Natural killer cell treated with Interleukin-12 subunit alpha and Interleukin-12 subunit beta and Interleukin-15 and Interleukin-18, amount 100 ng/mL, for 72 hours (primary cell): ENCODE measurements at regions not wholly inside any gene's neighbourhood (a gene's known extent, or its start where the extent isn't known, plus 50 kb on each side); places are given as distances from the start of the nearest gene placed in this dataset.

ENCODE experiments used
- ATAC-seq, 2 donors: fragments of 150-1000 bp; cut with Tn5 transposase in 1 of 2; sonication (Bioruptor Pico), chemical (Tn5 transposase) in 1 of 2; 2 replicates each; pipeline ENCODE4 v1.10.0; 2021
- DNase-seq: peaks from one replicate; pipeline ENCODE4 v3.0.0; 2022; ENCODE audit warnings: low spot score
- H3K27ac Mint-ChIP-seq, 2 donors: 1 replicate in 1 of 2; 2 replicates in 1 of 2; pipeline ENCODE4 v1.8.0; 2022; ENCODE audit warnings: mixed read lengths in 2 of 2, mild to moderate bottlenecking in 1 of 2, moderate library complexity in 1 of 2
- H3K27me3 Mint-ChIP-seq, 2 donors: 1 replicate in 1 of 2; 2 replicates in 1 of 2; pipeline ENCODE4 v1.8.0; 2022; ENCODE audit warnings: mixed read lengths in 2 of 2
- H3K36me3 Mint-ChIP-seq: one replicate; pipeline ENCODE4 v1.8.0; 2022; ENCODE audit warnings: mixed read lengths
- H3K4me1 Mint-ChIP-seq, 2 donors: 1 replicate in 1 of 2; 2 replicates in 1 of 2; pipeline ENCODE4 v1.8.0; 2022; ENCODE audit warnings: low read depth in 2 of 2, mixed read lengths in 2 of 2, mild to moderate bottlenecking in 1 of 2
- H3K4me3 Mint-ChIP-seq: one replicate; pipeline ENCODE4 v1.8.0; 2022; ENCODE audit warnings: mixed read lengths
- H3K9me3 Mint-ChIP-seq: 2 replicates; pipeline ENCODE4 v1.8.0; 2022; ENCODE audit warnings: mixed read lengths

- no peaks in the 10 kb centered on the region for H3K36me3 Mint-ChIP-seq
- H3K9me3 Mint-ChIP-seq: peaks cover 3% of the 10 kb centered on the region
- peaks cover 6% of the 10 kb centered on the region in 2 donors for H3K27me3 Mint-ChIP-seq
- H3K4me3 Mint-ChIP-seq: no peak overlapping the region
- DNase-seq: no peak
- no peaks in the 10 kb centered on the region for H3K4me1 Mint-ChIP-seq
- no peak for ATAC-seq
- H3K27ac Mint-ChIP-seq: no peak overlapping the region
Observed at GRCh38 chr20:22320245-22320915, 264.0 kb downstream of the FOXA2 start.

GRCh38 chr20:22315771-22316170 lies 268.6 kb downstream of the FOXA2 start:
- H3K4me1 Mint-ChIP-seq: no peaks in the 10 kb centered on the region
- DNase-seq (no peak), ATAC-seq (no peak)
- peaks cover 6% of the 10 kb centered on the region in 2 donors for H3K27me3 Mint-ChIP-seq
- H3K36me3 Mint-ChIP-seq: no peaks in the 10 kb centered on the region
- no peak overlapping the region for H3K4me3 Mint-ChIP-seq
- H3K27ac Mint-ChIP-seq: no peak overlapping the region
- H3K9me3 Mint-ChIP-seq: peaks cover 3% of the 10 kb centered on the region

GRCh38 chr20:22315073-22315472 lies 269.3 kb downstream of the FOXA2 start:
- Mint-ChIP-seq H3K4me3 (no peak overlapping the region), H3K27ac (no peak overlapping the region), H3K27me3 (peaks cover 6% of the 10 kb centered on the region in 2 donors), H3K36me3 (no peaks in the 10 kb centered on the region), H3K9me3 (peaks cover 3% of the 10 kb centered on the region), H3K4me1 (no peaks in the 10 kb centered on the region)
- ATAC-seq (no peak), DNase-seq (no peak)

GRCh38 chr20:22312744-22313346 lies 271.5 kb downstream of the FOXA2 start:
- Mint-ChIP-seq H3K4me1 (no peaks in the 10 kb centered on the region), H3K27me3 (peaks cover 0 to 2% of the 10 kb centered on the region in 2 donors), H3K4me3 (no peak overlapping the region), H3K9me3 (no peaks in the 10 kb centered on the region), H3K36me3 (no peaks in the 10 kb centered on the region), H3K27ac (no peak overlapping the region)
- DNase-seq (no peak), ATAC-seq (no peak)

- no peaks in the 10 kb centered on the region for H3K9me3 Mint-ChIP-seq
- no peak overlapping the region for H3K27ac Mint-ChIP-seq
- peaks cover 0 to under 1% of the 10 kb centered on the region in 2 donors for H3K27me3 Mint-ChIP-seq
- ATAC-seq (no peak), DNase-seq (no peak)
- no peaks in the 10 kb centered on the region for H3K36me3 Mint-ChIP-seq
- no peaks in the 10 kb centered on the region for H3K4me1 Mint-ChIP-seq
- H3K4me3 Mint-ChIP-seq: no peak overlapping the region
Observed at GRCh38 chr20:22308934-22309333, 275.4 kb downstream of the FOXA2 start.

- no peaks in the 10 kb centered on the region for H3K9me3 Mint-ChIP-seq
- H3K4me1 Mint-ChIP-seq: no peaks in the 10 kb centered on the region
- no peak overlapping the region for H3K4me3 Mint-ChIP-seq
- no peak for DNase-seq
- no peak overlapping the region for H3K27ac Mint-ChIP-seq
- peaks cover 0 to 6% of the 10 kb centered on the region in 2 donors for H3K27me3 Mint-ChIP-seq
- no peak for ATAC-seq
- no peaks in the 10 kb centered on the region for H3K36me3 Mint-ChIP-seq
Observed at GRCh38 chr20:22307409-22307808, 277.0 kb downstream of the FOXA2 start.

- ATAC-seq (no peak), DNase-seq (no peak)
- Mint-ChIP-seq H3K27me3 (peaks cover 0 to 6% of the 10 kb centered on the region in 2 donors), H3K4me1 (no peaks in the 10 kb centered on the region), H3K36me3 (no peaks in the 10 kb centered on the region), H3K27ac (no peak overlapping the region), H3K9me3 (no peaks in the 10 kb centered on the region), H3K4me3 (no peak overlapping the region)
Observed at GRCh38 chr20:22305381-22305780, 279.0 kb downstream of the FOXA2 start.

- H3K27ac Mint-ChIP-seq: no peak overlapping the region
- peaks cover 0 to 6% of the 10 kb centered on the region in 2 donors for H3K27me3 Mint-ChIP-seq
- H3K4me1 Mint-ChIP-seq: no peaks in the 10 kb centered on the region
- no peak for DNase-seq
- H3K4me3 Mint-ChIP-seq: no peak overlapping the region
- no peak for ATAC-seq
- H3K36me3 Mint-ChIP-seq: no peaks in the 10 kb centered on the region
- H3K9me3 Mint-ChIP-seq: no peaks in the 10 kb centered on the region
Observed at GRCh38 chr20:22303523-22303922, 280.8 kb downstream of the FOXA2 start.

- H3K9me3 Mint-ChIP-seq: no peaks in the 10 kb centered on the region
- ATAC-seq (no peak), DNase-seq (no peak)
- H3K27ac Mint-ChIP-seq: no peak overlapping the region
- no peaks in the 10 kb centered on the region for H3K4me1 Mint-ChIP-seq
- no peak overlapping the region for H3K4me3 Mint-ChIP-seq
- H3K27me3 Mint-ChIP-seq: peaks cover 0 to 6% of the 10 kb centered on the region in 2 donors
- no peaks in the 10 kb centered on the region for H3K36me3 Mint-ChIP-seq
Observed at GRCh38 chr20:22302039-22302438, 282.3 kb downstream of the FOXA2 start.

GRCh38 chr20:22293886-22294285 lies 290.5 kb downstream of the FOXA2 start:
- Mint-ChIP-seq H3K36me3 (peaks cover 4% of the 10 kb centered on the region), H3K27ac (no peak overlapping the region), H3K9me3 (peaks cover 19% of the 10 kb centered on the region), H3K4me3 (no peak overlapping the region), H3K4me1 (no peaks in the 10 kb centered on the region), H3K27me3 (no peaks in the 10 kb centered on the region)
- DNase-seq (no peak), ATAC-seq (no peak)

- DNase-seq (no peak), ATAC-seq (no peak)
- no peaks in the 10 kb centered on the region for H3K27me3 Mint-ChIP-seq
- peaks cover 11% of the 10 kb centered on the region for H3K9me3 Mint-ChIP-seq
- no peaks in the 10 kb centered on the region for H3K4me1 Mint-ChIP-seq
- no peak overlapping the region for H3K27ac Mint-ChIP-seq
- no peaks in the 10 kb centered on the region for H3K36me3 Mint-ChIP-seq
- H3K4me3 Mint-ChIP-seq: no peak overlapping the region
Observed at GRCh38 chr20:22289442-22289841, 294.9 kb downstream of the FOXA2 start.

GRCh38 chr20:22288957-22289356 lies 295.4 kb downstream of the FOXA2 start:
- Mint-ChIP-seq H3K9me3 (peaks cover 12% of the 10 kb centered on the region), H3K4me3 (no peak overlapping the region), H3K36me3 (no peaks in the 10 kb centered on the region), H3K27me3 (no peaks in the 10 kb centered on the region), H3K4me1 (no peaks in the 10 kb centered on the region), H3K27ac (no peak overlapping the region)
- ATAC-seq (no peak), DNase-seq (no peak)

GRCh38 chr20:22288156-22288555 lies 296.2 kb downstream of the FOXA2 start:
- no peak overlapping the region for H3K4me3 Mint-ChIP-seq
- ATAC-seq (no peak), DNase-seq (no peak)
- no peaks in the 10 kb centered on the region for H3K27me3 Mint-ChIP-seq
- H3K36me3 Mint-ChIP-seq: no peaks in the 10 kb centered on the region
- H3K9me3 Mint-ChIP-seq: peaks cover 13% of the 10 kb centered on the region
- H3K4me1 Mint-ChIP-seq: no peaks in the 10 kb centered on the region
- no peak overlapping the region for H3K27ac Mint-ChIP-seq

- no peaks in the 10 kb centered on the region for H3K4me1 Mint-ChIP-seq
- no peaks in the 10 kb centered on the region for H3K27me3 Mint-ChIP-seq
- ATAC-seq: no peak
- H3K36me3 Mint-ChIP-seq: no peaks in the 10 kb centered on the region
- no peak overlapping the region for H3K27ac Mint-ChIP-seq
- H3K9me3 Mint-ChIP-seq: peaks cover 6% of the 10 kb centered on the region
- DNase-seq: no peak
- no peak overlapping the region for H3K4me3 Mint-ChIP-seq
Observed at GRCh38 chr20:22285555-22285954, 298.8 kb downstream of the FOXA2 start.

- H3K4me1 Mint-ChIP-seq: no peaks in the 10 kb centered on the region
- no peak overlapping the region for H3K27ac Mint-ChIP-seq
- no peaks in the 10 kb centered on the region for H3K27me3 Mint-ChIP-seq
- H3K9me3 Mint-ChIP-seq: peaks cover 6% of the 10 kb centered on the region
- H3K4me3 Mint-ChIP-seq: no peak overlapping the region
- DNase-seq: no peak
- ATAC-seq: no peak
- H3K36me3 Mint-ChIP-seq: no peaks in the 10 kb centered on the region
Observed at GRCh38 chr20:22282696-22283095, 301.7 kb downstream of the FOXA2 start.
